ENCODE measurements at regions not wholly inside any gene's neighbourhood (a gene's known extent, or its start where the extent isn't known, plus 50 kb on each side); places are given as distances from the start of the nearest gene placed in this dataset.

GRCh38 chr9:4370501-4370900 lies 70.6 kb upstream of the GLIS3 start:
- no peak overlapping the region for H4K8ac ChIP-seq (ENCODE audit: low read length)
- no peak overlapping the region for H3K4ac ChIP-seq (ENCODE audit: low read depth in 1 of 2, low read length in 2 of 2)
- 100% methylated on average over 1 of the region's 3 CpGs for WGBS
- H4K91ac ChIP-seq (ENCODE audit: low read length) = no peak overlapping the region
- no peak overlapping the region for H2BK120ac ChIP-seq (ENCODE audit: low read depth, low read length)
- peak overlapping the region; percentile 85 for H3K9ac ChIP-seq (ENCODE audit: low read length)
- no peak overlapping the region for H3K14ac ChIP-seq (ENCODE audit: low read length in 2 of 2)
- no peak overlapping the region for H2AFZ ChIP-seq (ENCODE audit: low read depth, low read length)
- no peak overlapping the region for H2BK5ac ChIP-seq (ENCODE audit: low read depth, low read length, poor library complexity, severe bottlenecking)
- peaks cover 2% of the 10 kb centered on the region for H3K4me1 ChIP-seq (ENCODE audit: control insufficient read depth, insufficient read depth, low read depth, low read length)
- no peak overlapping the region for H2AK5ac ChIP-seq (ENCODE audit: low read length, severe bottlenecking)
- H3K79me1 ChIP-seq (replicated peaks; ENCODE audit: low read length, poor library complexity, severe bottlenecking) = no peaks in the 10 kb centered on the region
- no peak overlapping the region for H3K23ac ChIP-seq (ENCODE audit: low read length in 2 of 2)
- H3K27me3 ChIP-seq (ENCODE audit: control insufficient read depth in 1 of 2, insufficient read depth in 1 of 2, low read length in 2 of 2) = no peaks in the 10 kb centered on the region
- H3K18ac ChIP-seq (ENCODE audit: low read depth in 1 of 2, low read length in 2 of 2) = no peak overlapping the region
- no peak overlapping the region for H3K4me3 ChIP-seq (ENCODE audit: insufficient read depth in 1 of 2, low read depth in 1 of 2, low read length in 2 of 2)
- no peak overlapping the region for H2BK15ac ChIP-seq (ENCODE audit: low read depth, poor library complexity, severe bottlenecking)
- no peaks in the 10 kb centered on the region for H3K9me3 ChIP-seq (ENCODE audit: control insufficient read depth, low read length)
- no peak for DNase-seq
- no peak overlapping the region for H2BK12ac ChIP-seq (ENCODE audit: low read length in 2 of 2)
- H3K27ac ChIP-seq (ENCODE audit: low read length, poor library complexity, severe bottlenecking) = no peak overlapping the region
- H3K36me3 ChIP-seq (ENCODE audit: control insufficient read depth in 1 of 2, insufficient read depth in 2 of 2, low read depth in 1 of 2, low read length in 2 of 2) = no peaks in the 10 kb centered on the region
- no peak overlapping the region for H3K4me2 ChIP-seq (ENCODE audit: low read length, poor library complexity, severe bottlenecking)

- no peak overlapping the region for H3K27ac ChIP-seq (ENCODE audit: low read length, poor library complexity, severe bottlenecking)
- no peak overlapping the region for H3K14ac ChIP-seq (ENCODE audit: low read length in 2 of 2)
- H3K79me1 ChIP-seq (replicated peaks; ENCODE audit: low read length, poor library complexity, severe bottlenecking) = no peaks in the 10 kb centered on the region
- H4K91ac ChIP-seq (ENCODE audit: low read length) = no peak overlapping the region
- no peak overlapping the region for H3K23ac ChIP-seq (ENCODE audit: low read length in 2 of 2)
- H3K18ac ChIP-seq (ENCODE audit: low read depth in 1 of 2, low read length in 2 of 2) = no peak overlapping the region
- H2AK5ac ChIP-seq (ENCODE audit: low read length, severe bottlenecking) = peak overlapping the region; percentile 61
- H3K36me3 ChIP-seq (ENCODE audit: control insufficient read depth in 1 of 2, insufficient read depth in 2 of 2, low read depth in 1 of 2, low read length in 2 of 2) = no peaks in the 10 kb centered on the region
- no peak overlapping the region for H2BK12ac ChIP-seq (ENCODE audit: low read length in 2 of 2)
- peaks cover 2% of the 10 kb centered on the region for H3K4me1 ChIP-seq (ENCODE audit: control insufficient read depth, insufficient read depth, low read depth, low read length)
- H3K4me3 ChIP-seq (ENCODE audit: insufficient read depth in 1 of 2, low read depth in 1 of 2, low read length in 2 of 2) = no peak overlapping the region
- H3K27me3 ChIP-seq (ENCODE audit: control insufficient read depth in 1 of 2, insufficient read depth in 1 of 2, low read length in 2 of 2) = no peaks in the 10 kb centered on the region
- DNase-seq = peak; percentile 61
- no peaks in the 10 kb centered on the region for H3K9me3 ChIP-seq (ENCODE audit: control insufficient read depth, low read length)
- H2BK120ac ChIP-seq (ENCODE audit: low read depth, low read length) = no peak overlapping the region
- H3K9ac ChIP-seq (ENCODE audit: low read length) = no peak overlapping the region
- no peak overlapping the region for H4K8ac ChIP-seq (ENCODE audit: low read length)
- no peak overlapping the region for H2BK15ac ChIP-seq (ENCODE audit: low read depth, poor library complexity, severe bottlenecking)
- H3K4me2 ChIP-seq (ENCODE audit: low read length, poor library complexity, severe bottlenecking) = no peak overlapping the region
- no peak overlapping the region for H2AFZ ChIP-seq (ENCODE audit: low read depth, low read length)
- WGBS = 75% methylated on average over 12 of the region's 12 CpGs
- H3K4ac ChIP-seq (ENCODE audit: low read depth in 1 of 2, low read length in 2 of 2) = peak overlapping the region in 1 of 2 experiments; percentile 21
- no peak overlapping the region for H2BK5ac ChIP-seq (ENCODE audit: low read depth, low read length, poor library complexity, severe bottlenecking)
These were observed 66.9 kb upstream of the GLIS3 start for GRCh38 chr9:4366591-4367330.

- Histone ChIP-seq H3K4me2 (ENCODE audit: low read length, poor library complexity, severe bottlenecking) (no peak overlapping the region), H3K23ac (ENCODE audit: low read length in 2 of 2) (no peak overlapping the region), H2BK120ac (ENCODE audit: low read depth, low read length) (no peak overlapping the region), H3K4ac (ENCODE audit: low read depth in 1 of 2, low read length in 2 of 2) (no peak overlapping the region), H2AK5ac (ENCODE audit: low read length, severe bottlenecking) (no peak overlapping the region), H3K27ac (ENCODE audit: low read length, poor library complexity, severe bottlenecking) (no peak overlapping the region), H3K27me3 (ENCODE audit: control insufficient read depth in 1 of 2, insufficient read depth in 1 of 2, low read length in 2 of 2) (no peaks in the 10 kb centered on the region), H2BK15ac (ENCODE audit: low read depth, poor library complexity, severe bottlenecking) (no peak overlapping the region), H3K4me3 (ENCODE audit: insufficient read depth in 1 of 2, low read depth in 1 of 2, low read length in 2 of 2) (no peak overlapping the region), H3K18ac (ENCODE audit: low read depth in 1 of 2, low read length in 2 of 2) (no peak overlapping the region), H2AFZ (ENCODE audit: low read depth, low read length) (no peak overlapping the region), H4K91ac (ENCODE audit: low read length) (no peak overlapping the region), H3K9me3 (ENCODE audit: control insufficient read depth, low read length) (no peaks in the 10 kb centered on the region), H3K4me1 (ENCODE audit: control insufficient read depth, insufficient read depth, low read depth, low read length) (no peaks in the 10 kb centered on the region), H3K79me1 (replicated peaks; ENCODE audit: low read length, poor library complexity, severe bottlenecking) (no peaks in the 10 kb centered on the region), H3K9ac (ENCODE audit: low read length) (no peak overlapping the region), H2BK5ac (ENCODE audit: low read depth, low read length, poor library complexity, severe bottlenecking) (no peak overlapping the region), H2BK12ac (ENCODE audit: low read length in 2 of 2) (no peak overlapping the region), H3K14ac (ENCODE audit: low read length in 2 of 2) (no peak overlapping the region), H4K8ac (ENCODE audit: low read length) (no peak overlapping the region), H3K36me3 (ENCODE audit: control insufficient read depth in 1 of 2, insufficient read depth in 2 of 2, low read depth in 1 of 2, low read length in 2 of 2) (no peaks in the 10 kb centered on the region)
- DNase-seq = no peak
- WGBS = 97% methylated on average over 4 of the region's 4 CpGs
These were observed 65.2 kb upstream of the GLIS3 start for GRCh38 chr9:4365055-4365454.

- Histone ChIP-seq H3K9ac (ENCODE audit: low read length) (no peak overlapping the region), H2AK5ac (ENCODE audit: low read length, severe bottlenecking) (no peak overlapping the region)
- 95% methylated on average over 4 of the region's 4 CpGs for WGBS
These were observed 62.4 kb upstream of the GLIS3 start for GRCh38 chr9:4362281-4362680.

More at GRCh38 chr9:4362281-4362680, 62.4 kb upstream of the GLIS3 start:
- no peak overlapping the region for H2BK15ac ChIP-seq (ENCODE audit: low read depth, poor library complexity, severe bottlenecking)
- H3K4me1 ChIP-seq (ENCODE audit: control insufficient read depth, insufficient read depth, low read depth, low read length) = no peaks in the 10 kb centered on the region
- H3K79me1 ChIP-seq (replicated peaks; ENCODE audit: low read length, poor library complexity, severe bottlenecking) = no peaks in the 10 kb centered on the region
- no peak overlapping the region for H2BK120ac ChIP-seq (ENCODE audit: low read depth, low read length)
- no peaks in the 10 kb centered on the region for H3K36me3 ChIP-seq (ENCODE audit: control insufficient read depth in 1 of 2, insufficient read depth in 2 of 2, low read depth in 1 of 2, low read length in 2 of 2)
- no peak overlapping the region for H3K23ac ChIP-seq (ENCODE audit: low read length in 2 of 2)
- H3K27me3 ChIP-seq (ENCODE audit: control insufficient read depth in 1 of 2, insufficient read depth in 1 of 2, low read length in 2 of 2) = no peaks in the 10 kb centered on the region
- H3K27ac ChIP-seq (ENCODE audit: low read length, poor library complexity, severe bottlenecking) = no peak overlapping the region
- no peak overlapping the region for H2AFZ ChIP-seq (ENCODE audit: low read depth, low read length)
- DNase-seq = no peak
- H3K18ac ChIP-seq (ENCODE audit: low read depth in 1 of 2, low read length in 2 of 2) = no peak overlapping the region
- no peak overlapping the region for H3K4me3 ChIP-seq (ENCODE audit: insufficient read depth in 1 of 2, low read depth in 1 of 2, low read length in 2 of 2)
- H2BK5ac ChIP-seq (ENCODE audit: low read depth, low read length, poor library complexity, severe bottlenecking) = no peak overlapping the region
- H3K9me3 ChIP-seq (ENCODE audit: control insufficient read depth, low read length) = no peaks in the 10 kb centered on the region
- H3K4me2 ChIP-seq (ENCODE audit: low read length, poor library complexity, severe bottlenecking) = no peak overlapping the region
- no peak overlapping the region for H4K91ac ChIP-seq (ENCODE audit: low read length)
- H3K4ac ChIP-seq (ENCODE audit: low read depth in 1 of 2, low read length in 2 of 2) = no peak overlapping the region
- H3K14ac ChIP-seq (ENCODE audit: low read length in 2 of 2) = no peak overlapping the region
- H2BK12ac ChIP-seq (ENCODE audit: low read length in 2 of 2) = no peak overlapping the region
- no peak overlapping the region for H4K8ac ChIP-seq (ENCODE audit: low read length)

Data from mesenchymal stem cell (in vitro differentiated cells and primary cell).